Colonic mucosa (tissue), 4 donors: ENCODE measurements at regions not wholly inside any gene's neighbourhood (a gene's known extent, or its start where the extent isn't known, plus 50 kb on each side); places are given as distances from the start of the nearest gene placed in this dataset.

Experiments used
- DNase-seq: peaks from one replicate; pipeline ENCODE4 v3.0.0-alpha.2; 2020
- H3K27ac ChIP-seq: fragments of 200-600 bp; one replicate; pipeline ENCODE4 v1.8.0; 2021
- H3K27me3 ChIP-seq: fragments of 200-600 bp; one replicate; pipeline ENCODE4 v1.8.0; 2021
- H3K36me3 ChIP-seq: fragments of 200-600 bp; one replicate; pipeline ENCODE4 v1.8.0; 2021
- H3K4me1 ChIP-seq: fragments of 200-600 bp; one replicate; pipeline ENCODE4 v1.8.0; 2021; ENCODE audit warnings: mild to moderate bottlenecking
- H3K4me3 ChIP-seq: fragments of 200-600 bp; one replicate; pipeline ENCODE4 v1.8.0; 2021
- H3K9ac ChIP-seq, 2 donors: one replicate each; pipeline ENCODE4 v1.7.0; 2013; ENCODE audit warnings: control low read depth in 2 of 2, low read depth in 2 of 2, low read length in 2 of 2
- H3K9me3 ChIP-seq: fragments of 200-600 bp; one replicate; pipeline ENCODE4 v1.8.0; 2021
- CTCF ChIP-seq: fragments of 200-600 bp; IDR thresholded peaks from one replicate; pipeline ENCODE4 v1.8.0; 2022; ENCODE audit warnings: antibody characterized with exemption, mild to moderate bottlenecking
- intact Hi-C: fragments of 100-400 bp; cut with DNase I; formaldehyde crosslinking; loops from one replicate; pipeline ENCODE4 v1.14.1; 2022
- donor health status: healthy.
- donor health status: DM: no; HTN: no; CAD: no.
- donor health status: DM: no; HTN: no; CAD: no.

- Histone ChIP-seq H3K27me3 (no peaks in the 10 kb centered on the region), H3K27ac (no peak overlapping the region), H3K4me1 (no peaks in the 10 kb centered on the region), H3K36me3 (no peaks in the 10 kb centered on the region), H3K4me3 (no peak overlapping the region), H3K9ac (no peak overlapping the region), H3K9me3 (no peaks in the 10 kb centered on the region)
- intact Hi-C loops = no loop called here
- TF ChIP-seq CTCF = no peak
- no peak for DNase-seq
Measured at GRCh38 chr12:24073170-24073810, 123.8 kb upstream of the SOX5 start.

GRCh38 chr12:24072302-24072701 is 122.8 kb upstream of the SOX5 start:
- Histone ChIP-seq H3K9me3 (no peaks in the 10 kb centered on the region), H3K9ac (no peak overlapping the region), H3K27me3 (no peaks in the 10 kb centered on the region), H3K27ac (no peak overlapping the region), H3K4me1 (no peaks in the 10 kb centered on the region), H3K4me3 (no peak overlapping the region), H3K36me3 (no peaks in the 10 kb centered on the region)
- no peak for TF ChIP-seq CTCF
- intact Hi-C loops = no loop called here
- DNase-seq = no peak

GRCh38 chr12:24071842-24072241 is 122.4 kb upstream of the SOX5 start:
- Histone ChIP-seq H3K27me3 (no peaks in the 10 kb centered on the region), H3K4me1 (no peaks in the 10 kb centered on the region), H3K9ac (no peak overlapping the region), H3K36me3 (no peaks in the 10 kb centered on the region), H3K4me3 (no peak overlapping the region), H3K27ac (no peak overlapping the region), H3K9me3 (no peaks in the 10 kb centered on the region)
- TF ChIP-seq CTCF = no peak
- no peak for DNase-seq
- intact Hi-C loops = no loop called here

- H3K4me3 ChIP-seq = no peak overlapping the region
- H3K9me3 ChIP-seq = no peaks in the 10 kb centered on the region
- H3K27me3 ChIP-seq = no peaks in the 10 kb centered on the region
- intact Hi-C loops = no loop called here
- no peak for TF ChIP-seq CTCF
- H3K9ac ChIP-seq = no peak overlapping the region
- no peaks in the 10 kb centered on the region for H3K36me3 ChIP-seq
- DNase-seq = peak; percentile 19
- H3K27ac ChIP-seq = no peak overlapping the region
- no peaks in the 10 kb centered on the region for H3K4me1 ChIP-seq
Measured at GRCh38 chr12:24069532-24070395, 120.3 kb upstream of the SOX5 start.

- DNase-seq = no peak
- intact Hi-C loops = no loop called here
- no peaks in the 10 kb centered on the region for H3K4me1 ChIP-seq
- H3K27me3 ChIP-seq = no peaks in the 10 kb centered on the region
- no peaks in the 10 kb centered on the region for H3K9me3 ChIP-seq
- no peak overlapping the region for H3K27ac ChIP-seq
- TF ChIP-seq CTCF = no peak
- no peaks in the 10 kb centered on the region for H3K36me3 ChIP-seq
- no peak overlapping the region for H3K9ac ChIP-seq
- H3K4me3 ChIP-seq = no peak overlapping the region
Measured at GRCh38 chr12:24066865-24067264, 117.4 kb upstream of the SOX5 start.
